Upper lobe of right lung (tissue), 1 donor: ENCODE measurements at regions not wholly inside any gene's neighbourhood (a gene's known extent, or its start where the extent isn't known, plus 50 kb on each side); places are given as distances from the start of the nearest gene placed in this dataset.

ENCODE experiments used
- ATAC-seq: fragments of 200-7000 bp; cut with Tn5 transposase; one replicate; pipeline ENCODE4 v1.9.1; 2020; ENCODE audit warnings: mild to moderate bottlenecking, moderate library complexity
- DNase-seq: peaks from one replicate; pipeline ENCODE4 v3.0.0-alpha.2; 2020
- H3K27ac ChIP-seq: fragments of 200-600 bp; one replicate; pipeline ENCODE4 v1.8.0; 2022
- H3K27me3 ChIP-seq: fragments of 200-600 bp; one replicate; pipeline ENCODE4 v1.8.0; 2022; ENCODE audit warnings: mild to moderate bottlenecking
- H3K36me3 ChIP-seq: fragments of 200-600 bp; one replicate; pipeline ENCODE4 v1.8.0; 2022
- H3K4me1 ChIP-seq: fragments of 200-600 bp; one replicate; pipeline ENCODE4 v1.8.0; 2022
- H3K4me3 ChIP-seq: fragments of 200-600 bp; one replicate; pipeline ENCODE4 v1.8.0; 2022; ENCODE audit warnings: mild to moderate bottlenecking
- H3K9me3 ChIP-seq: fragments of 200-600 bp; one replicate; pipeline ENCODE4 v1.8.0; 2022
- CTCF ChIP-seq: fragments of 200-600 bp; IDR thresholded peaks from one replicate; pipeline ENCODE4 v1.8.0; 2022; ENCODE audit warnings: antibody characterized with exemption
- intact Hi-C: fragments of 100-400 bp; cut with DNase I; formaldehyde crosslinking; loops from one replicate; pipeline ENCODE4 v1.11.0; 2022
- donor health status: DM: no; HTN: yes; CAD: no; lungs with severe emphysema.

- ATAC-seq (no peak), DNase-seq (no peak)
- intact Hi-C loops = no loop called here
These were observed 356.9 kb downstream of the CSNK1G3 start for GRCh38 chr5:123868881-123869280.

GRCh38 chr5:123868267-123868666 is 356.3 kb downstream of the CSNK1G3 start:
- intact Hi-C loops = no loop called here
- no peak for ATAC-seq
- H3K9me3 ChIP-seq = no peaks in the 10 kb centered on the region
- TF ChIP-seq CTCF = no peak
- H3K27me3 ChIP-seq = no peaks in the 10 kb centered on the region
- H3K4me3 ChIP-seq = no peak overlapping the region
- no peaks in the 10 kb centered on the region for H3K4me1 ChIP-seq
- no peak overlapping the region for H3K27ac ChIP-seq
- H3K36me3 ChIP-seq = no peaks in the 10 kb centered on the region
- no peak for DNase-seq

More at GRCh38 chr5:123868881-123869280, 356.9 kb downstream of the CSNK1G3 start:
- H3K27me3 ChIP-seq = no peaks in the 10 kb centered on the region
- no peaks in the 10 kb centered on the region for H3K9me3 ChIP-seq
- H3K4me3 ChIP-seq = no peak overlapping the region
- no peaks in the 10 kb centered on the region for H3K4me1 ChIP-seq
- H3K36me3 ChIP-seq = no peaks in the 10 kb centered on the region
- no peak overlapping the region for H3K27ac ChIP-seq
- no peak for TF ChIP-seq CTCF

GRCh38 chr5:123865641-123866040 is 353.7 kb downstream of the CSNK1G3 start:
- ATAC-seq = no peak
- no peaks in the 10 kb centered on the region for H3K27me3 ChIP-seq
- no peak for DNase-seq
- H3K9me3 ChIP-seq = no peaks in the 10 kb centered on the region
- intact Hi-C loops = no loop called here
- H3K4me3 ChIP-seq = no peak overlapping the region
- no peaks in the 10 kb centered on the region for H3K4me1 ChIP-seq
- no peak overlapping the region for H3K27ac ChIP-seq
- no peaks in the 10 kb centered on the region for H3K36me3 ChIP-seq
- no peak for TF ChIP-seq CTCF

DNA sequence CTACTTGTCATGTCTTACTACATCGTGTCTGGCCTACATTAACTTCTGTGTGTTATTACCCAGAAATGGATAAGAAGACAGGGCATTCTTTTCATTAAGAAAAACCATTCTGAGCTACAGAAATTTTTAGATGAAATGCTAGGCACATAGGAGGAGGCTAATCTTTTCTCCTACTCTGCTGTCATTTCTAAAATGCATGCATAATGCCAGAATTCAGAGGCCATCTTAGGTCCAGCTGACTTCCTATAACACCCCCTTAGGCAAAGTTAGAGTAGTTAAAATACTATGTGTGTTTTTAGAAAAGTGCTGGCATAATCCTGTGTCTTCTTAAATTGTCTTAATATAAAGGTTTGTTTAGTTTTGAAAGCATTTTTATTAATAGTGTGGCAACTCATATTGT is 352.6 kb downstream of the CSNK1G3 start:
- ATAC-seq = no peak
- H3K27me3 ChIP-seq = no peaks in the 10 kb centered on the region
- DNase-seq = no peak
- no peak overlapping the region for H3K4me3 ChIP-seq
- no peaks in the 10 kb centered on the region for H3K4me1 ChIP-seq
- intact Hi-C loops = no loop called here
- H3K27ac ChIP-seq = no peak overlapping the region
- H3K36me3 ChIP-seq = no peaks in the 10 kb centered on the region
- TF ChIP-seq CTCF = no peak
- H3K9me3 ChIP-seq = no peaks in the 10 kb centered on the region

DNA sequence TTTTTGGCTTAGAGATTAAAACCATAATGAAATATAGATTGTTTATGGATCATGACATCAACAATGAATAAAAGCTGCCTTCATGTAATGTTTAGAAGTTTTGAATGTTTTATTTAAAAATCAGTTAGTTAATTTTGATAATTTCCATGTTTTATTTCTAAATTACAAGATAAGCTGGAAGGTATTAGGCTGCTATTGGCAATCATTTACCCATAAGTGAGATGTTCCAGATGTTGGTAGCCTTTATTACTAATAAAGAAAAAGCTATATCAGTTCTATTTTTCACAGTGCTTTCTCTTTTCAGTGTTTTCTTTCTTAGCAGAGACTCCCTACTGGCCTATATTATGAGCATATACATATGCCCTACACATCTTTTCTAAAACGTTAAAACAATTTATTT is 347.0 kb downstream of the CSNK1G3 start:
- no peak for DNase-seq
- Histone ChIP-seq H3K9me3 (no peaks in the 10 kb centered on the region), H3K4me3 (no peak overlapping the region), H3K27ac (no peak overlapping the region), H3K36me3 (no peaks in the 10 kb centered on the region), H3K27me3 (no peaks in the 10 kb centered on the region), H3K4me1 (no peaks in the 10 kb centered on the region)
- ATAC-seq = no peak
- TF ChIP-seq CTCF = no peak
- intact Hi-C loops = no loop called here

- Histone ChIP-seq H3K27me3 (no peaks in the 10 kb centered on the region), H3K4me3 (no peak overlapping the region), H3K9me3 (no peaks in the 10 kb centered on the region), H3K27ac (no peak overlapping the region), H3K36me3 (no peaks in the 10 kb centered on the region), H3K4me1 (no peaks in the 10 kb centered on the region)
- intact Hi-C loops = no loop called here
- TF ChIP-seq CTCF = no peak
- DNase-seq (no peak), ATAC-seq (no peak)
These were observed 344.8 kb downstream of the CSNK1G3 start for GRCh38 chr5:123856766-123857165.
